ENCODE measurements at regions not wholly inside any gene's neighbourhood (a gene's known extent, or its start where the extent isn't known, plus 50 kb on each side); places are given as distances from the start of the nearest gene placed in this dataset.

GRCh38 chr14:34106310-34106709 is 155.4 kb upstream of the EGLN3 start:
- TF ChIP-seq ELF1 (IDR thresholded peaks at IDR 0.05; ENCODE audit: borderline replicate concordance, low read depth) (no peak), CTCF (IDR thresholded peaks at IDR 0.05 in 2 of 3, conservative IDR thresholded peaks at IDR 0.05 in 1 of 3; ENCODE audit: borderline replicate concordance in 1 of 3, insufficient read depth in 1 of 3, low read depth in 2 of 3, low read length in 2 of 3) (no peak), EZH2 (IDR thresholded peaks at IDR 0.05) (no peak), MAX (IDR thresholded peaks at IDR 0.05) (no peak), EZH2phosphoT487 (IDR thresholded peaks at IDR 0.05; ENCODE audit: borderline replicate concordance) (no peak), POLR2AphosphoS5 (IDR thresholded peaks at IDR 0.05; ENCODE audit: low read depth, low read length) (no peak), REST (IDR thresholded peaks at IDR 0.05; ENCODE audit: low read depth) (no peak), ZNF274 (IDR thresholded peaks at IDR 0.05; ENCODE audit: low read depth, low read length) (no peak), SIN3A (IDR thresholded peaks at IDR 0.05; ENCODE audit: low read depth) (no peak), RAD21 (IDR thresholded peaks at IDR 0.05; ENCODE audit: low read depth) (no peak)
- TF ChIP-seq, protein P1, sequence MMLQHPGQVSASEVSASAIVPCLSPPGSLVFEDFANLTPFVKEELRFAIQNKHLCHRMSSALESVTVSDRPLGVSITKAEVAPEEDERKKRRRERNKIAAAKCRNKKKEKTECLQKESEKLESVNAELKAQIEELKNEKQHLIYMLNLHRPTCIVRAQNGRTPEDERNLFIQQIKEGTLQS (IDR thresholded peaks at IDR 0.05) = no peak

Data from HCT116 (cell line).